GM21723 (cell line): ENCODE measurements at regions not wholly inside any gene's neighbourhood (a gene's known extent, or its start where the extent isn't known, plus 50 kb on each side); places are given as distances from the start of the nearest gene placed in this dataset.
A peak's percentile ranks its signal among the peaks of the same experiment; 100 is the strongest.
"Not testable (repeated sequence)": the region's sequence is repeated elsewhere in the genome, so short reads cannot be mapped to it uniquely, and the experiment has no call there.

Experiments used
- ATAC-seq: cut with Tn5 transposase; IDR thresholded peaks from one replicate; pipeline ENCODE4 v1.9.1; 2021; ENCODE audit warnings: mild to moderate bottlenecking, moderate library complexity; ENCODE audit not compliant: unreplicated experiment

GRCh38 chr1:234782105-234782751 lies 172.2 kb upstream of the IRF2BP2 start:
- ATAC-seq: no peak

- no peak for ATAC-seq
Observed at GRCh38 chr1:234781241-234782065, 171.5 kb upstream of the IRF2BP2 start.

GRCh38 chr1:234780531-234781162 lies 170.7 kb upstream of the IRF2BP2 start:
- ATAC-seq: no peak

GRCh38 chr1:234780112-234780511 lies 170.1 kb upstream of the IRF2BP2 start:
- no peak for ATAC-seq

GRCh38 chr1:234779600-234779999 lies 169.6 kb upstream of the IRF2BP2 start:
- ATAC-seq: not testable (repeated sequence)

- no peak for ATAC-seq
Observed at GRCh38 chr1:234779160-234779538, 169.2 kb upstream of the IRF2BP2 start.

- ATAC-seq: no peak
Observed at GRCh38 chr1:234778221-234779159, 168.5 kb upstream of the IRF2BP2 start.

GRCh38 chr1:234777856-234778220 lies 167.9 kb upstream of the IRF2BP2 start:
- ATAC-seq: no peak

GRCh38 chr1:234776876-234777855 lies 167.2 kb upstream of the IRF2BP2 start:
- ATAC-seq: no peak

GRCh38 chr1:234776256-234776875 lies 166.4 kb upstream of the IRF2BP2 start:
- ATAC-seq: no peak

- ATAC-seq: no peak
Observed at GRCh38 chr1:234775477-234776246, 165.7 kb upstream of the IRF2BP2 start.

- ATAC-seq: no peak
Observed at GRCh38 chr1:234774971-234775370, 165.0 kb upstream of the IRF2BP2 start.

GRCh38 chr1:234773936-234774677 lies 164.1 kb upstream of the IRF2BP2 start:
- ATAC-seq: no peak

GRCh38 chr1:234772345-234773147 lies 162.6 kb upstream of the IRF2BP2 start:
- ATAC-seq: peak; percentile 86

GRCh38 chr1:234771642-234772344 lies 161.8 kb upstream of the IRF2BP2 start:
- ATAC-seq: no peak

GRCh38 chr1:234770924-234771540 lies 161.1 kb upstream of the IRF2BP2 start:
- no peak for ATAC-seq
